Amygdala (tissue), 56 donors: ENCODE measurements at regions not wholly inside any gene's neighbourhood (a gene's known extent, or its start where the extent isn't known, plus 50 kb on each side); places are given as distances from the start of the nearest gene placed in this dataset.

Source experiments
- DNase-seq, 56 donors: peaks; one replicate each; lab custom pipeline; 2025; lab: John Stamatoyannopoulos, UW

GRCh38 chr12:5223881-5224280 lies 180.2 kb downstream of the KCNA5 start:
- no peak for DNase-seq

DNA sequence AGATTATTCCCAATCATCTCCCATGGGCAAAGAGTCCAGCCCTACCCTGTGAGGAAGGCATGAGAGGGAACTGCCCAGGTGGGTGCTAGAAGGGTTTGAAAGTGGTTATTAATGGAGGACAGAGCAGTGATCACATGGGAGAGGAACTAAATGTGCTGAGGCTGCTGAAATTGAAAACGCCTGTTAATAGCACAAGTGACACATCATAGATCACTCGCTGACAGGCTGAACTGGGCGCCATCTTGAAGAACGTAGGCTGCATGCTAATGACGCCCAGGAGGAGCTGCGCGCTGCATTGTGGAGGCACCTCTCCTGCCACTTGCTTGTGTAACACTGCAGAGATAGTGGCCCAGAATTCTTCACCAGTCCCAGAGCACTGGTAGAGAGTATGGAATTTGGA lies 182.9 kb downstream of the KCNA5 start:
- no peak for DNase-seq

GRCh38 chr12:5227708-5228373 lies 184.2 kb downstream of the KCNA5 start:
- DNase-seq, result no peak

DNA sequence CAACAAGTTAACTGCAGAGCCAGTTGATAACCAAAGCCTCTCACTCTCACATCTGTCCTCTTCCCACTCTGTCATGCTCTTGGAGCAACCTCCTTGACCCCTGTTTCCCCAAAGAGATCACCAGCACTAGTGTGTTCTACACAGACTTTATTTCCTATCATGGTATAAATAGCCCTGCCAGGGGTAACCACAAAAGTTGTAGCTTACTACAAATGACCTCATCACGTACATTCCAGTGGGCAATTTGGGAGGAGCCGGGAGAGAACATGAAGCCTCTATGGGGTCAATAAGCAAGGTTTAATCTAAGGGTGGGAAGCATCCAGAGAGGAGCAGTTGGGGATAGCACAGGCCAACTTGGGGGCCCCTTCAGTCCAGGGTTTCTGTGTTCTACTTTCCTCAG lies 186.5 kb downstream of the KCNA5 start:
- no peak for DNase-seq

- DNase-seq, result no peak
Measured at GRCh38 chr12:5230861-5231260, 187.2 kb downstream of the KCNA5 start.

- DNase-seq, result no peak
Measured at GRCh38 chr12:5232291-5232690, 188.6 kb downstream of the KCNA5 start.

- no peak for DNase-seq
Measured at GRCh38 chr12:5232826-5233500, 189.3 kb downstream of the KCNA5 start.

DNA sequence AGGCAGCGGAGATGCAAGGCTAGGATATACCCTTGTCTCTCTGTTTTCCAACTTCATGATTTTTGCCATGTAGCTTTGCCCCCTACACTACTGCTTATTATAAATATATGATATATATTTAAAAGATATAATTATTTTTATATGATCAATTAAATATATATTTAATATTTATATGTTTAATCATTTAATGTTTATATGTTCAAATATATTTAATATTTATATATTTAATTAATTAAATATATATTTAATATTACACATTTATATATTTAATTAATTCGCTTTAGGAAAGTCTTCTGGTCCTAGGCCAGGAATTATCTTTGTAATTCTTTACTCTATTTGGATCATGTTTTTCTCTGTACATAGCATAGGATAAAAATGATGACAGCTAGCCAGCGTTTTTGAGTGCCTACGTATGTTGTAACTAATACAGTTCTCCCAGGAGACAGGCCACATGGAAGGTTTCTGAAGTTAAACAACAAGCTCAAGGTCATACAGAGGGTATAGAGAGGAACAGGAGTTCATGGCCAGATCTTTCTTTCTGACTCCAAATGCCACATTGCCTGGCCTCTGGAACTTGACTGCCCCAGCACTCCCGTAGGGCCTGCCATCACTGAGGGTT lies 192.5 kb downstream of the KCNA5 start:
- no peak for DNase-seq

- DNase-seq, result no peak
Measured at GRCh38 chr12:5242440-5242839, 189.5 kb upstream of the NTF3 start.

DNA sequence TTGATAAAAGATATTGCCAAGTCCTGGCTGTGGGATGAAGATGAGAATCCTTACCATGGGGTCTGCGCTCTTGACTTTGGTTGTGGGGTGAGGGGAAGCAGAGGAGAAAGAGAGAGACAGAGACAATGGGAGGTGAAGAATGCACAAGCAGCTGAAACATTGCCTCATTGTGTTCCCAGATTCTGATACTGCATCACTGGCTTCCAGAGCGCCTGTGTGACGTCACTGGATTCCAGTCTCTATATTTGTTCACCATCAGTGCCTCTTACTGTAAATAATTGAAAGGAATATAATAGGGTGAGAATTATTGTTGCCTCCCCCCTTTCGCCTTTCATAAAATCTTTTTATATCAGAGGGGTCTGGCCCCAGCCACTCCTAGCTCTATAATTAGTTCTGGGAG lies 188.9 kb upstream of the NTF3 start:
- DNase-seq, result no peak

DNA sequence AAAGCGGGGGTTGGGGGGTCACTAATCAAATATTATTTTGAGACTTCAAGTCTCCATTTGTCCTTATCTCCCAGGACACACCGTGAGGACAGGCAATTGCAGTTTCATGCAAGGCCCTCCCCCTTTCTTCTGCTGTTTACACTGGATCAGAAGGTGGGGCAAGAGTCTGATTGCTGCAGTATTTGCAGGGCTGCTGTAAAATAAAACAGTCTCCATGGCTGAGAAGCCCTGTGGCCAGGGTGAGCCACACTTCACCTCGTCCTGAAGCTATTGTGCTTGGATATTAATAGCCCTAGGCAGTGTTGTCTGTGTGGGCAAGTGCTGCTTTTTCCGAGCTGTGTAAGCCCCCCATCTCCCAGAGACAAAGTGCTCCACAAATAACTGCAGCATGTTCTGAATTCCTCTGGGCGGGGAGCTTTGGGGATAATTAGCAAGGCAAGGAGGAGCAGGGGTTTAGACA lies 187.4 kb upstream of the NTF3 start:
- no peak for DNase-seq

GRCh38 chr12:5246196-5246595 lies 185.7 kb upstream of the NTF3 start:
- DNase-seq, result no peak

DNA sequence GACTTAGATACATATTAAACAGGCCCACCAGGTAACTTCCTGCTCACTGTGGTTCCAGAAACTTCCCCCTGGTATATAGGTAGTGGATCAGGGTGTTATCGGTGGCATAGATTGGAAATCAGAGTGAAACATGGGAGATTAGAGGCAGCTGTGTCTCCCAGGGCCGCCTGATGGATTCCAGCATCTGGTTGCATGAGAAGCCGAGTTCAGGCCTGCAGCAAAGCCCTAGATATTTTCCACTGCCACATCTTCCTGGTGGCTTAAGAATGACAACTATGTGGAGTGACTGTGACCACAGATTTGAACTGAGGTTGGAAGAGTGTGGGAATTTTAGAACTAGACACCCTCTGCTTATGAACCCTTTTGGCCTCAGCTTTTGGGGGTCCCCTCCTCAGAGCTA lies 184.8 kb upstream of the NTF3 start:
- DNase-seq, result no peak

DNA sequence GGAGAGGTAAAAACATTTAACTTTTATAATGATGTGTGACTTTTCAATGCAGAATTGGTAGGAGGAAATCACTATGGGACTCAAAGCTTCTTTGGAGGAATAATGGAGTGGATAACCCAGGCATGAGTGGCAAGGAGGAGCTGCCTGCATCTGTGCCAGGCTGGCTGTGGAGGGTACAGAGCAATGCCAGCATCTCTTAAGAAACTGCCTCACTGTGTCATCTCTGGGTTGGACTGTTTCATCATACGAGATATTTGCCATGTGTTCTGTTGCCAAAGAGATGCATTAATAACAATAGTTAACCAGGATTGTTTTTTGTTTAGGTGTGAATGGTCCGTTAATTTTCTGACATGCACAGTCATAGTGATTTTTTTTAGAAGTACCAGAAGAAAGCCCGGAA lies 183.7 kb upstream of the NTF3 start:
- no peak for DNase-seq

DNA sequence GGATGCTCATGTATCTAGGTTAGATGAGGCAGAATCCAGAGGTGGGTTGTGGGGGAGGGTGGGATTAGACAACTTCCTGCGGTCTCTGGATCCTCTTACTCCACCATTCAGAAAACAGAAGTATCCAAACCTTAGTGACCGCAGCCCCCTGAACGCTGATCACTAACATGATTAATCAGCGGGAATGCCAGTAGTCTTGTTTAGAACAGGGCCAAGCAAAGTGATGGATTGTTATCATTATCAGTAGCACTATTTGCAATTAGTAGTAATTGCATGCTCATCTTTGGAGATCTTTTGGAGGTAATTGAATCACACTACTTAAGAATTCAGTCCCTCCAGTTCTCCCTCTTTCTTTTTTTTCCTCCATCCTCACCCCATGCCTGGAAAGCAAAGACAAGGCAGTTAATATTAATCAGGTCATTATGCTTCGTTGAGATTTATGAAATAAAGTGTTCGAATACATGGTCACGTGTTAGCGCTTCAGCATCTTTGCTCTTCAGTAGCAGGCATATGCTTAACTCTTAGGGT lies 182.8 kb upstream of the NTF3 start:
- DNase-seq, result no peak

GRCh38 chr12:5251092-5251491 lies 180.8 kb upstream of the NTF3 start:
- no peak for DNase-seq

DNA sequence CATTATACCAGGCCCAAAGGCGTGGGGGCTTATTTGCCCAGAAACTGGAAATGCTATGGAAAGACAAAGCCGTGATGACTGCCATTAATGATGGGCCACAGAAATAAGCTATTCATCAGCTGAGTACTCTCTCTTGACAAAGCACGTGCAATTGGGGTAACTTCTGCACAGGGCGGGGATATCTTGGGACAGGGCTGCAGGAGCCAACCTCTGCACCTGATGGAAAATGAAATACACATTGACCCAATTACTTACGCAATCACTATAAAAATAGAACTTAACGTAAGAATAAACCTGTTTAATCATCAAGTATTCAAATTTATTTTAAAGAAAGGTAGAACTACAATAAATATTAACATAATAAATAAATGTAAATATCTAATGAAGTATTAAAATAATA lies 180.1 kb upstream of the NTF3 start:
- DNase-seq, result no peak

DNA sequence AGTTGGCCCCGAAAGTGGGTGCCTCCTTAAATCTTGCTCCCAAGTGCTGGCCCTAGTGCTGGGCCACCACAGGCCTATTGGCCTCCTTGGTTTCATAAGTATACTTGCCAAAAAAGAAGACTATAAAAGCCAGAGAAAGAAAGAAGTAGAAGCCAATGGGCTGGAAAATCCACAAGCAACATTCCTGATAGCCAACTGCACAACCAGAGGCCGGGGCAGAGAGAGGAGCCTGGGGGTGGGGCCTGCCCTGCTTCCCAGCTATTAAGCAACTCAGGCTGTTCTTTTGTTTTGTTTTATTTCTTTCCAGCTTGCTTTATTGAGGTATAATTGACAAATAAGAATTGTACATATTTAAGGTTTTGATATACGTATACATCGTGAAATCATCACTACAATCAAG lies 177.2 kb upstream of the NTF3 start:
- no peak for DNase-seq

DNA sequence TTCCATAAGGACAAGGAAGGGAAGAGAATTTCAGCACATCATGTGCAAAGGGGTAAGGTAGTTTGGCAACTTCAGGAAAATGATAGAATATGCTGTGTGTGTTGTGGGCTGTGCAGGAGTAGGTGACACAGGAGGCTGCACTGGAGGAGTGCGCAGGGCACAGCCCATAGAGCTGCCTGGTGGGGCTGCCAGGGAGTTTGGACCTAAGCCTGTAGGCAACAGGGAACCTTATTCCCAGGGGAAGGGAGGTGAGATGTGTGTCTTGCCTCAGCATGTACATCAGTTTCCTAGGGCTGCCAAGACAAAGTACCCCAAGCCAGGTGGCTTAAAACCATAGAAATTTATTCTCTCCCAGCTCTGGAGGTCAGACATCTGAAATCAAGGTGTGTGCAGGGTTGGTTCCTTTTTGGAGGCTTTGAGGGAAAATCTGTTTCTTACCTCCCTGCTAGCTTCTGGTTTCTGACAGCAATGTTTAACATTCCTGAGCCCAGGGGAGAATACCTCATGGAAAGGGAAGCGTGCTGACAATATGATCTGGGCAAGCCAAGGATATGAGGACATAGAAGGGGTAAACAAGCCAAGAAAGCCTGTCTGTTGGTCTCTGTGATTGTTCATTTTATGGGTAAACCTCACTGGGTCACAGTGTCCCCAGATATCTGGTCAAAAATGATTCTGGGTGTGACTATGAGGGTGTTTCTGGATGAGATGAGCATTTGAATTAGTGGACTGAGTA lies 174.0 kb upstream of the NTF3 start:
- no peak for DNase-seq

GRCh38 chr12:5258498-5258897 lies 173.4 kb upstream of the NTF3 start:
- no peak for DNase-seq

DNA sequence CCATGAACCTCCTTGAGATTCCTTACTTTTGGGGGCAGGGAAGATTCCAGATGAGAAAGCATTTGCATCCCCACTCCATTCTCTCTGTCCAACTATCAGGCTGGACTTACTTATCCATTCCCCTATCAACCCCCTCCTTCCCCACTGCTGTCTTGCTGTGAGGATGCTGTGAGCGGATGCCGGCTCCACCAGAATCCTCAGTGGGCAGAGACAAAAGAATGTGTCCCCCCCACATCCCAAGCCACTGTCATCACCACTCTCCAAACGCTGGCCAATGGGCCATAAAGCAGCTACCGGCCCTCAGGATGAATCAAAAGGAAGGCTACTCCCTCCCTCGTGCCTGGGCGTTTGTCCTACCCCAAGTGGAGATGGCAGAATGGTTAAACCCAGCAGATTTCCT lies 173.0 kb upstream of the NTF3 start:
- no peak for DNase-seq
